ENCODE measurements at regions not wholly inside any gene's neighbourhood (a gene's known extent, or its start where the extent isn't known, plus 50 kb on each side); places are given as distances from the start of the nearest gene placed in this dataset.

DNA sequence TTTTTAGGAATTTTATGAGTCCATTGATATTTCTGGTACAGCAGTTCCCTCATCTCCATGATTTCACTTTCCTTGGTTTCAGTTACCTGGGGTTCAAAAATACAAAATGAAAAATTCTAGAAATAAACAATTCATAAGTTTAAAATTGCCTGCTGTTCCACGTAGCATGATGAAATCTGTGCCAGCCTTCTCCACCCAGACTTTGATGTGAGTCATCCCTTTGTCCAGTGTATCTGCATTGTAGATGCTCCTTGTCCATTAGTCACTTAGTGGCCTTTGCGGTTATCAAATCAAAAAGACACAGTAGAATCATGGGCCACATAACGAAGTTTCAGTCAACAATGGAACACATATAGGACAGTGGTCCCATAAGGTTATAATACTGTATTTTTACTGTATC, 286.9 kb downstream of the PTEN start:
- TF ChIP-seq CTCF (optimal IDR thresholded peaks at IDR 0.05 in 1 of 3, IDR thresholded peaks at IDR 0.05 in 1 of 3, conservative IDR thresholded peaks at IDR 0.05 in 1 of 3; ENCODE audit: extremely low read depth in 1 of 3, insufficient read depth in 2 of 3, low read length in 3 of 3) (no peak), EZH2 (IDR thresholded peaks at IDR 0.05; ENCODE audit: low read length) (no peak)
